C4-2B (cell line): ENCODE measurements at regions not wholly inside any gene's neighbourhood (a gene's known extent, or its start where the extent isn't known, plus 50 kb on each side); places are given as distances from the start of the nearest gene placed in this dataset.

Source experiments
- ZFX ChIP-seq: fragments of 450-650 bp; IDR thresholded peaks from 2 replicates; pipeline ENCODE4 v1.6.1; 2017
- TF ChIP-seq, protein P1 (sequence below): fragments of 450-650 bp; conservative IDR thresholded peaks from 2 replicates; pipeline ENCODE4 v1.5.1; 2017; ENCODE audit warnings: mild to moderate bottlenecking

DNA sequence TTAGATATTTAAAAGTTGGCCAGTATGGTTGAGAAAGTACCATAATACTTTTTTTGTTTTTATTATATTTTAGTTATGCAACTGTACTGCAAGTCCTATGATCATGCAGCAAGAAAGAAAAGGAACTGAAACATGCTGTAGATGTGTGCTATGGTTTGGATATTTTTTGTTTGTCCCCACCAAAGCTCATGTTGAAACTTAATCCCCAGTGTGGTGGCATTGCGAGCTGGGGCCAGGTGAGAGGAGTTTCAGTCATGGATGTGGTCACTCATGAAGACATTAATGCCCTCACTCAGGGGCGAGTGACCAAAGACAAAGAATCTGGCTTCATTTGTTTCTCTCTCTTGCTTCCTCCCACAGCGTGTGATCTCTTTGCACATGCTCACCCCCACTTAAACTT, 393.9 kb downstream of the PAX1 start:
- TF ChIP-seq, protein P1, sequence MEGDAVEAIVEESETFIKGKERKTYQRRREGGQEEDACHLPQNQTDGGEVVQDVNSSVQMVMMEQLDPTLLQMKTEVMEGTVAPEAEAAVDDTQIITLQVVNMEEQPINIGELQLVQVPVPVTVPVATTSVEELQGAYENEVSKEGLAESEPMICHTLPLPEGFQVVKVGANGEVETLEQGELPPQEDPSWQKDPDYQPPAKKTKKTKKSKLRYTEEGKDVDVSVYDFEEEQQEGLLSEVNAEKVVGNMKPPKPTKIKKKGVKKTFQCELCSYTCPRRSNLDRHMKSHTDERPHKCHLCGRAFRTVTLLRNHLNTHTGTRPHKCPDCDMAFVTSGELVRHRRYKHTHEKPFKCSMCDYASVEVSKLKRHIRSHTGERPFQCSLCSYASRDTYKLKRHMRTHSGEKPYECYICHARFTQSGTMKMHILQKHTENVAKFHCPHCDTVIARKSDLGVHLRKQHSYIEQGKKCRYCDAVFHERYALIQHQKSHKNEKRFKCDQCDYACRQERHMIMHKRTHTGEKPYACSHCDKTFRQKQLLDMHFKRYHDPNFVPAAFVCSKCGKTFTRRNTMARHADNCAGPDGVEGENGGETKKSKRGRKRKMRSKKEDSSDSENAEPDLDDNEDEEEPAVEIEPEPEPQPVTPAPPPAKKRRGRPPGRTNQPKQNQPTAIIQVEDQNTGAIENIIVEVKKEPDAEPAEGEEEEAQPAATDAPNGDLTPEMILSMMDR: no peak
- no peak for TF ChIP-seq ZFX
